Vagina (tissue), 2 donors: ENCODE measurements at regions not wholly inside any gene's neighbourhood (a gene's known extent, or its start where the extent isn't known, plus 50 kb on each side); places are given as distances from the start of the nearest gene placed in this dataset.
"Not testable (repeated sequence)": the region's sequence is repeated elsewhere in the genome, so short reads cannot be mapped to it uniquely, and the experiment has no call there.

Experiments
- CTCF ChIP-seq, 3 experiments: fragments of 450-650 bp in 2 of 3; fragments of 200-600 bp in 1 of 3; sonication (generic) in 1 of 3; IDR thresholded peaks; one replicate each; pipeline ENCODE4 v1.5.1; 2017 to 2019; ENCODE audit warnings: antibody characterized with exemption in 3 of 3, mild to moderate bottlenecking in 2 of 3, moderate library complexity in 2 of 3
- POLR2A ChIP-seq, 2 donors: fragments of 450-650 bp; IDR thresholded peaks; one replicate each; pipeline ENCODE4 v1.6.1; 2017; ENCODE audit warnings: antibody characterized with exemption in 2 of 2, mild to moderate bottlenecking in 2 of 2, moderate library complexity in 2 of 2
- POLR2AphosphoS5 ChIP-seq, 2 donors: sonication (generic); formaldehyde crosslinking; IDR thresholded peaks; one replicate each; pipeline ENCODE4 v1.9.0; 2017; ENCODE audit warnings: antibody characterized with exemption in 2 of 2, mild to moderate bottlenecking in 2 of 2, low read depth in 1 of 2; ENCODE audit not compliant: insufficient read depth in 1 of 2

GRCh38 chr4:147292604-147293313, 188.1 kb upstream of the EDNRA start:
- TF ChIP-seq CTCF (IDR thresholded peaks at IDR 0.05); POLR2AphosphoS5 (IDR thresholded peaks at IDR 0.05; ENCODE audit: insufficient read depth in 1 of 2, low read depth in 1 of 2); POLR2A (IDR thresholded peaks at IDR 0.05): not testable (repeated sequence)
